Activated B cell treated with CpG ODN at 0.5 μM for 24 hours (primary cell): ENCODE measurements at regions not wholly inside any gene's neighbourhood (a gene's known extent, or its start where the extent isn't known, plus 50 kb on each side); places are given as distances from the start of the nearest gene placed in this dataset.

ENCODE experiments used
- ATAC-seq: fragments of 200-7000 bp; cut with Tn5 transposase; one replicate; pipeline ENCODE4 v1.10.0; 2021; ENCODE audit warnings: low read depth, mild to moderate bottlenecking, moderate library complexity
- CTCF ChIA-PET: fragments of 350-600 bp; sonication (Branson Sonifier 250); formaldehyde crosslinking; loops from one replicate; lab custom pipeline; 2021; ENCODE audit warnings: antibody characterized with exemption; lab: Charles Lee
- POLR2A ChIA-PET: fragments of 350-600 bp; sonication (Branson Sonifier 250); formaldehyde crosslinking; loops from one replicate; lab custom pipeline; 2021; ENCODE audit warnings: antibody characterized with exemption; lab: Charles Lee
- DNase-seq: peaks from one replicate; pipeline ENCODE4 v3.0.0; 2022
- H3K27ac Mint-ChIP-seq: one replicate; pipeline ENCODE4 v1.8.0; 2020; ENCODE audit warnings: mixed read lengths
- H3K27me3 Mint-ChIP-seq: one replicate; pipeline ENCODE4 v1.8.0; 2021; ENCODE audit warnings: mixed read lengths
- H3K36me3 Mint-ChIP-seq: one replicate; pipeline ENCODE4 v1.8.0; 2021; ENCODE audit warnings: low read depth, mixed read lengths
- H3K4me1 Mint-ChIP-seq: one replicate; pipeline ENCODE4 v1.8.0; 2021; ENCODE audit warnings: mixed read lengths
- H3K4me3 Mint-ChIP-seq: one replicate; pipeline ENCODE4 v1.8.0; 2020; ENCODE audit warnings: mild to moderate bottlenecking, mixed read lengths
- H3K9me3 Mint-ChIP-seq: one replicate; pipeline ENCODE4 v1.8.0; 2020; ENCODE audit warnings: mixed read lengths
- CTCF ChIP-seq: fragments of 200-600 bp; IDR thresholded peaks from one replicate; pipeline ENCODE4 v1.8.0; 2022; ENCODE audit warnings: antibody characterized with exemption, mild to moderate bottlenecking
- intact Hi-C: fragments of 100-400 bp; cut with micrococcal nuclease; formaldehyde crosslinking; loops from one replicate; pipeline ENCODE4 v1.15.1; 2024

GRCh38 chr1:95402780-95403179 lies 168.8 kb downstream of the RWDD3 start:
- Mint-ChIP-seq H3K27ac (no peak overlapping the region), H3K9me3 (peaks cover 4% of the 10 kb centered on the region), H3K27me3 (no peaks in the 10 kb centered on the region), H3K4me3 (no peak overlapping the region), H3K36me3 (no peaks in the 10 kb centered on the region), H3K4me1 (no peaks in the 10 kb centered on the region)
- ATAC-seq (no peak), DNase-seq (no peak)
- TF ChIP-seq CTCF, result no peak
- CTCF ChIA-PET, result no interaction called here
- intact Hi-C loops, result no loop called here
- POLR2A ChIA-PET, result no interaction called here

GRCh38 chr1:95406279-95406678 lies 172.3 kb downstream of the RWDD3 start:
- Mint-ChIP-seq H3K27me3 (no peaks in the 10 kb centered on the region), H3K36me3 (no peaks in the 10 kb centered on the region), H3K4me1 (no peaks in the 10 kb centered on the region), H3K27ac (no peak overlapping the region), H3K9me3 (peaks cover 4% of the 10 kb centered on the region), H3K4me3 (no peak overlapping the region)
- POLR2A ChIA-PET, result no interaction called here
- DNase-seq, result no peak
- TF ChIP-seq CTCF, result no peak
- CTCF ChIA-PET, result no interaction called here
- no peak for ATAC-seq
- intact Hi-C loops, result no loop called here

- no peak for TF ChIP-seq CTCF
- no peak for DNase-seq
- no peak overlapping the region for H3K27ac Mint-ChIP-seq
- ChIA-PET POLR2A (no interaction called here), CTCF (no interaction called here)
- H3K27me3 Mint-ChIP-seq, result no peaks in the 10 kb centered on the region
- H3K9me3 Mint-ChIP-seq, result peaks cover 4% of the 10 kb centered on the region
- no peaks in the 10 kb centered on the region for H3K36me3 Mint-ChIP-seq
- no peaks in the 10 kb centered on the region for H3K4me1 Mint-ChIP-seq
- intact Hi-C loops, result no loop called here
- no peak for ATAC-seq
- H3K4me3 Mint-ChIP-seq, result no peak overlapping the region
Observed at GRCh38 chr1:95407131-95407885, 173.3 kb downstream of the RWDD3 start.

GRCh38 chr1:95407886-95408291 lies 173.9 kb downstream of the RWDD3 start:
- TF ChIP-seq CTCF, result no peak
- CTCF ChIA-PET, result no interaction called here
- Mint-ChIP-seq H3K27me3 (no peaks in the 10 kb centered on the region), H3K36me3 (no peaks in the 10 kb centered on the region), H3K4me3 (no peak overlapping the region), H3K27ac (no peak overlapping the region), H3K9me3 (peaks cover 4% of the 10 kb centered on the region), H3K4me1 (no peaks in the 10 kb centered on the region)
- ATAC-seq, result no peak
- no peak for DNase-seq
- intact Hi-C loops, result no loop called here
- POLR2A ChIA-PET, result no interaction called here

- no peak for DNase-seq
- Mint-ChIP-seq H3K4me1 (no peaks in the 10 kb centered on the region), H3K36me3 (no peaks in the 10 kb centered on the region), H3K9me3 (peaks cover under 1% of the 10 kb centered on the region), H3K27me3 (no peaks in the 10 kb centered on the region), H3K27ac (no peak overlapping the region), H3K4me3 (no peak overlapping the region)
- intact Hi-C loops, result no loop called here
- ChIA-PET POLR2A (no interaction called here), CTCF (no interaction called here)
- TF ChIP-seq CTCF, result no peak
- no peak for ATAC-seq
Observed at GRCh38 chr1:95408507-95409136, 174.6 kb downstream of the RWDD3 start.
